IMR-90 (cell line): ENCODE measurements at regions not wholly inside any gene's neighbourhood (a gene's known extent, or its start where the extent isn't known, plus 50 kb on each side); places are given as distances from the start of the nearest gene placed in this dataset.

ENCODE experiments used
- ATAC-seq: fragments of 200-7000 bp; cut with Tn5 transposase; 2 replicates; pipeline ENCODE4 v1.9.1; 2020; ENCODE audit warnings: low read depth, mild to moderate bottlenecking, moderate library complexity
- BruUV-seq: library from RNA; stranded (reverse); fragments of 400-500 nt; replicated peaks from 2 replicates; lab custom pipeline; 2021; lab: Mats Ljungman, UMichigan
- CTCF ChIA-PET: fragments of 300-600 bp; formaldehyde crosslinking; extraction: SDS; loops from one replicate; lab custom pipeline; 2021; ENCODE audit warnings: antibody characterized with exemption; lab: Yijun Ruan, JAX
- POLR2A ChIA-PET: fragments of 300-600 bp; sonication (Branson Sonifier 250); formaldehyde crosslinking; loops from one replicate; lab custom pipeline; 2022; ENCODE audit warnings: antibody characterized with exemption; ENCODE audit not compliant: unreplicated experiment; lab: Charles Lee
- DNase-seq: peaks from one replicate; pipeline ENCODE4 v3.0.0; 2013
- H2AFZ ChIP-seq: replicated peaks from 2 replicates; pipeline ENCODE3; 2013; ENCODE audit warnings: low read length, mild to moderate bottlenecking; ENCODE audit not compliant: poor library complexity
- H2AK5ac ChIP-seq: 2 replicates; pipeline ENCODE4 v1.6.1; 2013; ENCODE audit warnings: low read depth, low read length, inconsistent platforms
- H2AK9ac ChIP-seq: replicated peaks from 2 replicates; pipeline ENCODE3; 2013; ENCODE audit warnings: mild to moderate bottlenecking, low read depth, low read length, moderate library complexity; ENCODE audit not compliant: poor library complexity
- H2BK120ac ChIP-seq: 2 replicates; pipeline ENCODE4 v1.6.1; 2013; ENCODE audit warnings: low read depth, low read length, inconsistent platforms
- H2BK15ac ChIP-seq: 3 replicates; pipeline ENCODE4 v1.6.1; 2013; ENCODE audit warnings: low read depth, low read length, inconsistent platforms
- H2BK20ac ChIP-seq: 2 replicates; pipeline ENCODE4 v1.6.1; 2013; ENCODE audit warnings: low read depth, mild to moderate bottlenecking, inconsistent platforms, low read length, moderate library complexity
- H2BK5ac ChIP-seq: 2 replicates; pipeline ENCODE4 v1.6.1; 2013; ENCODE audit warnings: mild to moderate bottlenecking, low read depth, low read length, inconsistent platforms; ENCODE audit not compliant: poor library complexity, severe bottlenecking
- H3K14ac ChIP-seq: replicated peaks from 2 replicates; pipeline ENCODE4 v1.6.1; 2013; ENCODE audit warnings: low read depth, low read length, inconsistent platforms
- H3K18ac ChIP-seq: 2 replicates; pipeline ENCODE4 v1.6.1; 2013; ENCODE audit warnings: low read depth, low read length, control low read depth
- H3K23ac ChIP-seq: 2 replicates; pipeline ENCODE4 v1.6.1; 2013; ENCODE audit warnings: low read depth, low read length, inconsistent platforms
- H3K27ac ChIP-seq: 2 replicates; pipeline ENCODE4 v1.5.1; 2013; ENCODE audit warnings: mild to moderate bottlenecking, control low read depth, low read length; ENCODE audit not compliant: insufficient read depth
- H3K27me3 ChIP-seq: 2 replicates; pipeline ENCODE4 v1.6.1; 2013; ENCODE audit warnings: low read length; ENCODE audit not compliant: control insufficient read depth, insufficient read depth
- H3K36me3 ChIP-seq: 2 replicates; pipeline ENCODE4 v1.6.1; 2013; ENCODE audit warnings: low read length, mixed read lengths; ENCODE audit not compliant: control insufficient read depth, insufficient read depth
- H3K4ac ChIP-seq: 2 replicates; pipeline ENCODE4 v1.6.1; 2013; ENCODE audit warnings: low read depth, low read length, inconsistent platforms
- H3K4me1 ChIP-seq: 2 replicates; pipeline ENCODE4 v1.6.1; 2013; ENCODE audit warnings: low read length, mixed read lengths; ENCODE audit not compliant: control insufficient read depth, insufficient read depth
- H3K4me2 ChIP-seq: 2 replicates; pipeline ENCODE4 v1.6.1; 2013; ENCODE audit warnings: low read depth, mild to moderate bottlenecking, control low read depth, low read length, moderate library complexity
- H3K4me3 ChIP-seq: 2 replicates; pipeline ENCODE4 v1.5.1; 2013; ENCODE audit warnings: low read depth, mild to moderate bottlenecking, control low read depth, low read length, moderate library complexity; ENCODE audit not compliant: insufficient read depth
- H3K56ac ChIP-seq: 2 replicates; pipeline ENCODE4 v1.6.1; 2013; ENCODE audit warnings: low read length, inconsistent platforms; ENCODE audit not compliant: insufficient read depth; ENCODE audit errors: extremely low read depth
- H3K79me1 ChIP-seq, 2 experiments: 2 replicates each; pipeline ENCODE4 v1.6.1; 2013; ENCODE audit warnings: low read length in 2 of 2, inconsistent platforms in 1 of 2, low read depth in 1 of 2
- H3K9ac ChIP-seq: 2 replicates; pipeline ENCODE4 v1.6.1; 2013; ENCODE audit warnings: low read depth, low read length, control low read depth
- H3K9me1 ChIP-seq: 2 replicates; pipeline ENCODE4 v1.6.1; 2013; ENCODE audit warnings: low read length, inconsistent platforms; ENCODE audit not compliant: insufficient read depth
- H3K9me3 ChIP-seq: 2 replicates; pipeline ENCODE4 v1.6.1; 2013; ENCODE audit warnings: low read length; ENCODE audit not compliant: control insufficient read depth, insufficient read depth
- H4K20me1 ChIP-seq: 2 replicates; pipeline ENCODE4 v1.6.1; 2013; ENCODE audit warnings: low read length, inconsistent platforms; ENCODE audit not compliant: insufficient read depth
- H4K5ac ChIP-seq: 2 replicates; pipeline ENCODE4 v1.6.1; 2013; ENCODE audit warnings: mild to moderate bottlenecking, low read depth, low read length, control low read depth
- H4K8ac ChIP-seq, 2 experiments: 2 replicates each; pipeline ENCODE4 v1.6.1; 2013; ENCODE audit warnings: low read depth in 2 of 2, low read length in 2 of 2, control low read depth in 1 of 2, inconsistent platforms in 1 of 2
- H4K91ac ChIP-seq: 2 replicates; pipeline ENCODE4 v1.6.1; 2013; ENCODE audit warnings: low read depth, low read length, inconsistent platforms; ENCODE audit not compliant: insufficient read depth
- BHLHE40 ChIP-seq: fragments of 150-350 bp; IDR thresholded peaks from 2 replicates; pipeline ENCODE4 v1.6.1; 2016; ENCODE audit warnings: mild to moderate bottlenecking, low read depth, low read length
- CEBPB ChIP-seq: IDR thresholded peaks from 2 replicates; pipeline ENCODE4 v1.6.1; 2012; ENCODE audit warnings: low read depth, low read length, improper control_type of control experiment
- CHD1 ChIP-seq: IDR thresholded peaks from 2 replicates; pipeline ENCODE4 v1.6.1; 2012; ENCODE audit warnings: low read depth, low read length, improper control_type of control experiment
- FOS ChIP-seq: fragments of 150-350 bp; IDR thresholded peaks from 2 replicates; pipeline ENCODE4 v1.6.1; 2016; ENCODE audit warnings: low read depth, low read length
- MAFK ChIP-seq: IDR thresholded peaks from 2 replicates; pipeline ENCODE4 v1.6.1; 2012; ENCODE audit warnings: low read depth, low read length, improper control_type of control experiment
- MAZ ChIP-seq: IDR thresholded peaks from 2 replicates; pipeline ENCODE4 v1.6.1; 2012; ENCODE audit warnings: low read depth, mild to moderate bottlenecking, low read length, improper control_type of control experiment, moderate library complexity, borderline replicate concordance
- MXI1 ChIP-seq: IDR thresholded peaks from 2 replicates; pipeline ENCODE4 v1.6.1; 2012; ENCODE audit warnings: low read depth, mild to moderate bottlenecking, low read length, moderate library complexity, borderline replicate concordance
- NFE2L2 ChIP-seq: fragments of 150-350 bp; IDR thresholded peaks from 2 replicates; pipeline ENCODE4 v1.6.1; 2016; ENCODE audit warnings: low read depth, mild to moderate bottlenecking, low read length
- POLR2A ChIP-seq: IDR thresholded peaks from 2 replicates; pipeline ENCODE4 v1.6.1; 2012; ENCODE audit warnings: mild to moderate bottlenecking, low read depth, low read length
- RAD21 ChIP-seq: IDR thresholded peaks from 2 replicates; pipeline ENCODE4 v1.6.1; 2012; ENCODE audit warnings: low read length, improper control_type of control experiment
- RCOR1 ChIP-seq: IDR thresholded peaks from 2 replicates; pipeline ENCODE4 v1.6.1; 2012; ENCODE audit warnings: mild to moderate bottlenecking, low read length, improper control_type of control experiment; ENCODE audit not compliant: insufficient replicate concordance
- RFX5 ChIP-seq: IDR thresholded peaks from 2 replicates; pipeline ENCODE4 v1.8.0; 2012; ENCODE audit warnings: low read depth, mild to moderate bottlenecking, low read length, moderate library complexity
- SMC3 ChIP-seq: fragments of 150-350 bp; IDR thresholded peaks from 2 replicates; pipeline ENCODE4 v1.6.1; 2016; ENCODE audit warnings: low read depth, mild to moderate bottlenecking, antibody characterized with exemption, low read length, moderate library complexity
- WGBS, 2 experiments: methylation state at CpG; one replicate each; pipeline versions ENCODE4 v1.1.5 to v1.1.7; 2013; ENCODE audit warnings: missing lambda C conversion rate in 2 of 2; ENCODE audit not compliant: insufficient read length in 1 of 2; ENCODE audit errors: extremely low coverage in 2 of 2; 5-methylcytosine and 5-hydroxymethylcytosine counted together
- dilution Hi-C: fragments of 300-500 bp; cut with HindIII; formaldehyde crosslinking; loops from one replicate; pipeline ENCODE4 v1.14.3; 2018; ENCODE audit warnings: low sequenced_read_pairs; ENCODE audit not compliant: unreplicated experiment
- in situ Hi-C: fragments of 300-500 bp; cut with MboI; formaldehyde crosslinking; loops from 3 replicates; pipeline ENCODE4 v1.14.3; 2019; ENCODE audit warnings: low sequenced_read_pairs, inconsistent platforms, mixed read lengths
- intact Hi-C: fragments of 100-400 bp; cut with micrococcal nuclease; formaldehyde crosslinking; loops from 2 replicates; pipeline ENCODE4 v1.10.0; 2022
- TF ChIP-seq, protein P1 (sequence below): conservative IDR thresholded peaks from 2 replicates; pipeline ENCODE4 v1.5.1; 2012; ENCODE audit warnings: mild to moderate bottlenecking, low read depth, low read length, improper control_type of control experiment
- TF ChIP-seq, protein P2 (sequence below): fragments of 150-350 bp; IDR thresholded peaks from 2 replicates; pipeline ENCODE4 v1.6.1; 2016; ENCODE audit warnings: low read depth, mild to moderate bottlenecking, low read length, moderate library complexity, borderline replicate concordance
- TF ChIP-seq, protein P3 (sequence below): fragments of 150-350 bp; IDR thresholded peaks from 2 replicates; pipeline ENCODE4 v1.6.1; 2017; ENCODE audit warnings: mild to moderate bottlenecking, antibody characterized with exemption, low read length, low read depth

DNA sequence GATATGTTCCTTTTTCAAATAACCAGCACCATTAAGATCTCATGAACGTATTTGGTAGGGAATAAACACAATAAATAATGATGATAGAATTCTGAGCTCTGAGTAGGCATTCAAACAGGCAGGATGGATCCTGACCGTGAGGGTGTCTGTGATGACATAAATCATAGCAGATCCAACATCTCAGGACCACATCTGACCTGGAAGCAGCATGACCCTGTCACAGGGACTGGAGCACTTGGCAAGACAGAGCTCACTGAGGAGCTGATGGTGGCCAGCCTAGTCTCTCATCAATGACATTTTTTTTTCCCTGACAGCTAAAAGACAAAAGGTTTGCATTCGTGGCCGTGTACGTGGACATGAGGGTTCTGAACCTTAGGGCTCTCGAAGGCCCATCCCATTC is 337.5 kb downstream of the NPIPA8 start:
- Histone ChIP-seq H2AK5ac (no peak overlapping the region), H4K8ac (no peak overlapping the region), H2BK5ac (no peak overlapping the region), H3K56ac (no peak overlapping the region), H3K27me3 (no peaks in the 10 kb centered on the region), H3K9me1 (no peaks in the 10 kb centered on the region), H3K18ac (no peak overlapping the region), H3K4me1 (no peaks in the 10 kb centered on the region), H3K4me2 (no peak overlapping the region), H2AFZ (no peak overlapping the region), H3K4me3 (no peak overlapping the region), H4K91ac (no peak overlapping the region), H3K14ac (no peak overlapping the region), H3K79me1 (no peaks in the 10 kb centered on the region), H2BK120ac (no peak overlapping the region), H3K23ac (no peak overlapping the region), H2AK9ac (no peak overlapping the region), H3K36me3 (no peaks in the 10 kb centered on the region), H3K9me3 (peaks cover 10% of the 10 kb centered on the region; the same call in 1 of the 2 replicates), H3K27ac (no peak overlapping the region), H2BK15ac (no peak overlapping the region), H4K20me1 (no peaks in the 10 kb centered on the region), H2BK20ac (no peak overlapping the region), H3K4ac (no peak overlapping the region), H3K9ac (no peak overlapping the region), H4K5ac (no peak overlapping the region)
- no TSS peak for BruUV-seq
- POLR2A ChIA-PET: no interaction called here
- WGBS, 2 experiments: no CpG with 5 or more reads among the region's 6 CpGs
- DNase-seq (no peak), ATAC-seq (no peak)
- in situ Hi-C loops: no loop called here
- intact Hi-C loops: no loop called here
- no peak for TF ChIP-seq BHLHE40
- TF ChIP-seq NFE2L2: no peak
- no peak for TF ChIP-seq RAD21
- TF ChIP-seq CEBPB: no peak
- no peak for TF ChIP-seq MAFK
- no peak for TF ChIP-seq SMC3
- TF ChIP-seq, protein P1, sequence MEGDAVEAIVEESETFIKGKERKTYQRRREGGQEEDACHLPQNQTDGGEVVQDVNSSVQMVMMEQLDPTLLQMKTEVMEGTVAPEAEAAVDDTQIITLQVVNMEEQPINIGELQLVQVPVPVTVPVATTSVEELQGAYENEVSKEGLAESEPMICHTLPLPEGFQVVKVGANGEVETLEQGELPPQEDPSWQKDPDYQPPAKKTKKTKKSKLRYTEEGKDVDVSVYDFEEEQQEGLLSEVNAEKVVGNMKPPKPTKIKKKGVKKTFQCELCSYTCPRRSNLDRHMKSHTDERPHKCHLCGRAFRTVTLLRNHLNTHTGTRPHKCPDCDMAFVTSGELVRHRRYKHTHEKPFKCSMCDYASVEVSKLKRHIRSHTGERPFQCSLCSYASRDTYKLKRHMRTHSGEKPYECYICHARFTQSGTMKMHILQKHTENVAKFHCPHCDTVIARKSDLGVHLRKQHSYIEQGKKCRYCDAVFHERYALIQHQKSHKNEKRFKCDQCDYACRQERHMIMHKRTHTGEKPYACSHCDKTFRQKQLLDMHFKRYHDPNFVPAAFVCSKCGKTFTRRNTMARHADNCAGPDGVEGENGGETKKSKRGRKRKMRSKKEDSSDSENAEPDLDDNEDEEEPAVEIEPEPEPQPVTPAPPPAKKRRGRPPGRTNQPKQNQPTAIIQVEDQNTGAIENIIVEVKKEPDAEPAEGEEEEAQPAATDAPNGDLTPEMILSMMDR: no peak
- TF ChIP-seq FOS: no peak
- TF ChIP-seq, protein P2, sequence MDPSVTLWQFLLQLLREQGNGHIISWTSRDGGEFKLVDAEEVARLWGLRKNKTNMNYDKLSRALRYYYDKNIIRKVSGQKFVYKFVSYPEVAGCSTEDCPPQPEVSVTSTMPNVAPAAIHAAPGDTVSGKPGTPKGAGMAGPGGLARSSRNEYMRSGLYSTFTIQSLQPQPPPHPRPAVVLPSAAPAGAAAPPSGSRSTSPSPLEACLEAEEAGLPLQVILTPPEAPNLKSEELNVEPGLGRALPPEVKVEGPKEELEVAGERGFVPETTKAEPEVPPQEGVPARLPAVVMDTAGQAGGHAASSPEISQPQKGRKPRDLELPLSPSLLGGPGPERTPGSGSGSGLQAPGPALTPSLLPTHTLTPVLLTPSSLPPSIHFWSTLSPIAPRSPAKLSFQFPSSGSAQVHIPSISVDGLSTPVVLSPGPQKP: no peak
- TF ChIP-seq, protein P3, sequence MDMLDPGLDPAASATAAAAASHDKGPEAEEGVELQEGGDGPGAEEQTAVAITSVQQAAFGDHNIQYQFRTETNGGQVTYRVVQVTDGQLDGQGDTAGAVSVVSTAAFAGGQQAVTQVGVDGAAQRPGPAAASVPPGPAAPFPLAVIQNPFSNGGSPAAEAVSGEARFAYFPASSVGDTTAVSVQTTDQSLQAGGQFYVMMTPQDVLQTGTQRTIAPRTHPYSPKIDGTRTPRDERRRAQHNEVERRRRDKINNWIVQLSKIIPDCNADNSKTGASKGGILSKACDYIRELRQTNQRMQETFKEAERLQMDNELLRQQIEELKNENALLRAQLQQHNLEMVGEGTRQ: no peak
- no peak for TF ChIP-seq RCOR1
- no peak for TF ChIP-seq CHD1
- no peak for TF ChIP-seq POLR2A
- no peak for TF ChIP-seq RFX5
- no peak for TF ChIP-seq MXI1
- no peak for TF ChIP-seq MAZ
- CTCF ChIA-PET: no interaction called here
- dilution Hi-C loops: no loop called here
